Endothelial cell of umbilical vein (primary cell): ENCODE measurements at regions not wholly inside any gene's neighbourhood (a gene's known extent, or its start where the extent isn't known, plus 50 kb on each side); places are given as distances from the start of the nearest gene placed in this dataset.

Experiments
- BruUV-seq: library from RNA; stranded (reverse); fragments of 400-500 nt; replicated peaks from 2 replicates; lab custom pipeline; 2021; lab: Mats Ljungman, UMichigan
- CTCF ChIA-PET: fragments of 300-600, 350-600 bp; sonication (Branson Sonifier 250); formaldehyde crosslinking; loops from one replicate; lab custom pipeline; 2021; ENCODE audit warnings: antibody characterized with exemption, inconsistent platforms; lab: Charles Lee
- POLR2A ChIA-PET: fragments of 300-600, 350-600 bp; sonication (Branson Sonifier 250); formaldehyde crosslinking; loops from one replicate; lab custom pipeline; 2021; ENCODE audit warnings: antibody characterized with exemption, inconsistent platforms; lab: Charles Lee
- DNase-seq: peaks from one replicate; pipeline ENCODE4 v3.0.0-alpha.2; 2011; ENCODE audit warnings: low read depth, low spot score
- FAIRE-seq: peaks from 2 replicates; lab custom pipeline; 2011; peaks lifted over from hg19 to GRCh38; lab: Jason Lieb, UNC
- H2AFZ ChIP-seq: 2 replicates; pipeline ENCODE4 v1.6.0; 2012; ENCODE audit warnings: low read depth, low read length, control low read depth, inconsistent platforms
- H3K27ac ChIP-seq: 2 replicates; pipeline ENCODE4 v1.5.1; 2011; ENCODE audit warnings: low read depth, mild to moderate bottlenecking, control low read depth, low read length, moderate library complexity; ENCODE audit not compliant: insufficient read depth
- H3K27me3 ChIP-seq, 2 experiments: 2 replicates each; pipeline versions ENCODE4 v1.6.0 to v1.6.1; 2011; ENCODE audit warnings: low read length in 2 of 2, mixed read lengths in 1 of 2; ENCODE audit not compliant: control insufficient read depth in 2 of 2, insufficient read depth in 2 of 2
- H3K36me3 ChIP-seq, 2 experiments: 2 replicates in 1 of 2; 3 replicates in 1 of 2; pipeline ENCODE4 v1.5.1; 2011; ENCODE audit warnings: low read length in 2 of 2, mild to moderate bottlenecking in 1 of 2, moderate library complexity in 1 of 2; ENCODE audit not compliant: control insufficient read depth in 2 of 2, insufficient read depth in 2 of 2; ENCODE audit errors: extremely low read depth in 1 of 2
- H3K4me1 ChIP-seq: 3 replicates; pipeline ENCODE4 v1.5.1; 2011; ENCODE audit warnings: mild to moderate bottlenecking, low read length; ENCODE audit not compliant: control insufficient read depth, insufficient read depth; ENCODE audit errors: extremely low read depth
- H3K4me2 ChIP-seq: 2 replicates; pipeline ENCODE4 v1.6.1; 2011; ENCODE audit warnings: low read length, control low read depth, mixed read lengths; ENCODE audit not compliant: insufficient read depth
- H3K4me3 ChIP-seq, 3 experiments: fragments of 200-600 bp in 1 of 3; sonication (generic), shearing (Covaris generic) in 1 of 3; replicated peaks in 1 of 3; 2 replicates each; pipeline ENCODE4 v1.5.1; 2011 to 2016; ENCODE audit warnings: control low read depth in 3 of 3, low read length in 3 of 3, mild to moderate bottlenecking in 2 of 3, inconsistent platforms in 1 of 3, low read depth in 1 of 3, moderate library complexity in 1 of 3; ENCODE audit not compliant: insufficient read depth in 1 of 3
- H3K79me2 ChIP-seq: 2 replicates; pipeline ENCODE4 v1.6.0; 2012; ENCODE audit warnings: low read length, inconsistent platforms; ENCODE audit not compliant: control insufficient read depth, insufficient read depth
- H3K9ac ChIP-seq: replicated peaks from 2 replicates; pipeline ENCODE3; 2011; ENCODE audit warnings: low read length, control low read depth; ENCODE audit not compliant: insufficient read depth; ENCODE audit errors: extremely low read depth
- H3K9me1 ChIP-seq: replicated peaks from 3 replicates; pipeline ENCODE4 v1.6.0; 2011; ENCODE audit warnings: mild to moderate bottlenecking, low read length; ENCODE audit not compliant: control insufficient read depth, insufficient read depth; ENCODE audit errors: extremely low read depth
- H3K9me3 ChIP-seq: replicated peaks from 2 replicates; pipeline ENCODE4 v1.5.1; 2012; ENCODE audit warnings: low read length, inconsistent platforms; ENCODE audit not compliant: control insufficient read depth, insufficient read depth
- H4K20me1 ChIP-seq: replicated peaks from 2 replicates; pipeline ENCODE3; 2011; ENCODE audit warnings: mild to moderate bottlenecking, low read length; ENCODE audit not compliant: control insufficient read depth, insufficient read depth; ENCODE audit errors: extremely low read depth
- CTCF ChIP-seq, 2 donors: IDR thresholded peaks; 1 replicate in 1 of 2; 2 replicates in 1 of 2; pipeline ENCODE4 v1.5.1; 2011; ENCODE audit warnings: low read length in 2 of 2, mild to moderate bottlenecking in 2 of 2, moderate library complexity in 2 of 2, control low read depth in 1 of 2, inconsistent platforms in 1 of 2, low read depth in 1 of 2; ENCODE audit not compliant: insufficient read depth in 1 of 2; ENCODE audit errors: extremely low read depth in 1 of 2
- EZH2 ChIP-seq: IDR thresholded peaks from 2 replicates; pipeline ENCODE4 v1.6.1; 2012; ENCODE audit warnings: borderline replicate concordance, low read depth, mild to moderate bottlenecking, moderate library complexity, low read length, inconsistent platforms; ENCODE audit not compliant: severe bottlenecking
- FOS ChIP-seq: IDR thresholded peaks from 2 replicates; pipeline ENCODE4 v1.6.1; 2011; ENCODE audit warnings: mild to moderate bottlenecking, low read length, moderate library complexity, borderline replicate concordance; ENCODE audit not compliant: insufficient read depth
- GATA2 ChIP-seq: IDR thresholded peaks from 2 replicates; pipeline ENCODE4 v1.7.0; 2011; ENCODE audit warnings: low read depth, mild to moderate bottlenecking, moderate library complexity, mixed read lengths, low read length; ENCODE audit not compliant: insufficient read length, insufficient read depth
- JUN ChIP-seq: IDR thresholded peaks from 2 replicates; pipeline ENCODE4 v1.6.1; 2011; ENCODE audit warnings: borderline replicate concordance, low read depth; ENCODE audit not compliant: insufficient read length, insufficient read depth
- MAX ChIP-seq: IDR thresholded peaks from 2 replicates; pipeline ENCODE4 v1.6.1; 2011; ENCODE audit not compliant: insufficient read depth, insufficient read length
- MYC ChIP-seq: IDR thresholded peaks from one replicate; pipeline ENCODE4 v1.6.1; 2011; ENCODE audit warnings: mild to moderate bottlenecking, low read depth, low read length
- POLR2A ChIP-seq: IDR thresholded peaks from 2 replicates; pipeline ENCODE4 v1.6.1; 2012; ENCODE audit warnings: low read depth, mild to moderate bottlenecking, control low read depth, low read length
- POLR2AphosphoS5 ChIP-seq: IDR thresholded peaks from 2 replicates; pipeline ENCODE4 v1.6.1; 2012; ENCODE audit warnings: low read depth, mild to moderate bottlenecking, control low read depth, low read length, moderate library complexity; ENCODE audit not compliant: insufficient read depth
- dilution Hi-C: fragments of 300-500 bp; cut with MboI; formaldehyde crosslinking; loops from one replicate; pipeline ENCODE4 v1.15.0; 2019; ENCODE audit warnings: low sequenced_read_pairs; ENCODE audit not compliant: extremely low pct_ligation_motif_present
- intact Hi-C: fragments of 100-400 bp; cut with micrococcal nuclease; formaldehyde crosslinking; loops from one replicate; pipeline ENCODE4 v1.10.0; 2022

GRCh38 chr5:18370531-18370930 is 736.3 kb downstream of the TAF11L14 start:
- no peaks in the 10 kb centered on the region for H3K9me1 ChIP-seq
- no peaks in the 10 kb centered on the region for H3K27me3 ChIP-seq
- TF ChIP-seq MAX (no peak), FOS (no peak), EZH2 (no peak), CTCF (IDR thresholded peaks at IDR 0.05; ENCODE audit: extremely low read depth in 1 of 2, insufficient read depth in 1 of 2, low read depth in 1 of 2, low read length in 2 of 2) (no peak), POLR2A (no peak), MYC (no peak), POLR2AphosphoS5 (no peak), GATA2 (no peak), JUN (no peak)
- ChIA-PET POLR2A (no interaction called here), CTCF (no interaction called here)
- intact Hi-C loops, result no loop called here
- no peak overlapping the region for H2AFZ ChIP-seq
- H3K9ac ChIP-seq, result no peak overlapping the region
- DNase-seq (no peak), FAIRE-seq (no peak)
- H3K27ac ChIP-seq, result no peak overlapping the region
- no TSS peak for BruUV-seq
- no peaks in the 10 kb centered on the region for H3K9me3 ChIP-seq
- no peaks in the 10 kb centered on the region for H4K20me1 ChIP-seq
- dilution Hi-C loops, result no loop called here
- no peaks in the 10 kb centered on the region for H3K36me3 ChIP-seq
- no peaks in the 10 kb centered on the region for H3K79me2 ChIP-seq
- H3K4me1 ChIP-seq, result no peaks in the 10 kb centered on the region
- no peak overlapping the region for H3K4me3 ChIP-seq
- no peak overlapping the region for H3K4me2 ChIP-seq
